ENCODE measurements at regions not wholly inside any gene's neighbourhood (a gene's known extent, or its start where the extent isn't known, plus 50 kb on each side); places are given as distances from the start of the nearest gene placed in this dataset.

GRCh38 chr5:27388755-27389154 lies 350.4 kb upstream of the CDH9 start:
- TF ChIP-seq POLR2A (IDR thresholded peaks at IDR 0.05): no peak
- no peak for TF ChIP-seq CTCF (IDR thresholded peaks at IDR 0.05)
